Osteoblast (primary cell): ENCODE measurements at regions not wholly inside any gene's neighbourhood (a gene's known extent, or its start where the extent isn't known, plus 50 kb on each side); places are given as distances from the start of the nearest gene placed in this dataset.

Source experiments
- DNase-seq: peaks from one replicate; pipeline ENCODE4 v3.0.0; 2011; ENCODE audit warnings: low spot score, mixed read lengths; ENCODE audit not compliant: insufficient read length; ENCODE audit errors: missing footprints
- H2AFZ ChIP-seq: 2 replicates; pipeline ENCODE4 v1.6.0; 2011; ENCODE audit warnings: mild to moderate bottlenecking, low read length
- H3K27ac ChIP-seq: 2 replicates; pipeline ENCODE4 v1.5.1; 2011; ENCODE audit warnings: mild to moderate bottlenecking, low read depth, low read length, moderate library complexity
- H3K27me3 ChIP-seq: 2 replicates; pipeline ENCODE4 v1.6.0; 2012; ENCODE audit warnings: mild to moderate bottlenecking, control low read depth, inconsistent platforms, low read length, moderate library complexity; ENCODE audit not compliant: insufficient read depth
- H3K36me3 ChIP-seq: 2 replicates; pipeline ENCODE4 v1.5.1; 2011; ENCODE audit warnings: mild to moderate bottlenecking, low read length, control low read depth, moderate library complexity; ENCODE audit not compliant: insufficient read depth
- H3K4me1 ChIP-seq: 2 replicates; pipeline ENCODE4 v1.5.1; 2011; ENCODE audit warnings: mild to moderate bottlenecking, low read length, control low read depth, moderate library complexity; ENCODE audit not compliant: insufficient read depth
- H3K4me2 ChIP-seq: 2 replicates; pipeline ENCODE4 v1.6.0; 2011; ENCODE audit warnings: mild to moderate bottlenecking, low read length; ENCODE audit not compliant: insufficient read depth
- H3K4me3 ChIP-seq: fragments of 200-600 bp; sonication (generic); 3 replicates; pipeline ENCODE4 v1.5.1; 2012; ENCODE audit warnings: mild to moderate bottlenecking, low read length, inconsistent platforms; ENCODE audit not compliant: insufficient read depth
- H3K79me2 ChIP-seq: 2 replicates; pipeline ENCODE4 v1.6.0; 2012; ENCODE audit warnings: mild to moderate bottlenecking, low read length, control low read depth, inconsistent platforms; ENCODE audit not compliant: insufficient read depth
- H3K9me3 ChIP-seq: 2 replicates; pipeline ENCODE4 v1.5.1; 2011; ENCODE audit warnings: low read depth, low read length, control low read depth
- H4K20me1 ChIP-seq: 2 replicates; pipeline ENCODE4 v1.6.0; 2012; ENCODE audit warnings: mild to moderate bottlenecking, low read length, control low read depth; ENCODE audit not compliant: insufficient read depth
- TF ChIP-seq, protein P1 (sequence below): IDR thresholded peaks from 2 replicates; pipeline ENCODE4 v1.5.1; 2011; ENCODE audit warnings: mild to moderate bottlenecking, low read depth, low read length, moderate library complexity; ENCODE audit errors: extremely low read depth

DNA sequence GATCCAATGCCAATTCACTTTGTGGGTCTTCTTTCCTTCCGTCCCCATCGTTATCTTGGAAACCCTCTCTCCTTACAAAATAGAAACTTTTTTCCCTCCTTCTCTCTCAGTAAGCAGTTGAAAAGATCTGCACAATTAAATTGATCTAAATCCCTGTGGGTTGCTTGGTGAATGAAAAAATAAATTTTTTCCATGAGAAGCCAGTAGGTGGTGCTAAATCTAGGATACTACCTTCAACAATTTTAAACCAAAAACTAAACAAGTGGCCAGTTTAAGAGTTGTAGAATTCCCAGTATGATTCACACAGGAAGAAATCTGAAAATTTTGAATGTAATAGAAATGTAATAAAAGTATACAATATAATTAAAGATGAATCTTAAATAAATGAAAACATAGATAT, 990.3 kb upstream of the ZNF722 start:
- H3K9me3 ChIP-seq = no peaks in the 10 kb centered on the region

DNA sequence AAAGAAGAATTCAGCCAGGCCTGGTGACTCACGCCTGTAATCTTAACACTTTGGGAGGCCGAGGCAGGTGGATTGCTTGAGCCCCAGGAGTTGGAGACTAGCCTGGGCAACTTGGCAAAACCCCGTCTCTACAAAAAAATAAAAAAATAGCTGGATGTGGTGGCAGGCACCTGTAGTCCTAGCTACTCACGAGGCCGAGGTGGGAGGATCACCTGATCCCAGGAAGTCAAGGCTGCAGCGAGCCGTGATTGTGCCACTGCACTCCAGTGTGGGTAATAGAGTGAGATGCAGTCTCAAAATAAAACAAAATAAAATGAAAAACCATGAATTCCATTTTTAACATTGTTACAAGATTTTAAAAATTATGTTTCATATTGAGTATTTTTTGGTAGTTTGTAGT, 988.9 kb upstream of the ZNF722 start:
- no peaks in the 10 kb centered on the region for H3K9me3 ChIP-seq
- H2AFZ ChIP-seq = no peak overlapping the region
- no peaks in the 10 kb centered on the region for H3K27me3 ChIP-seq
- TF ChIP-seq, protein P1, sequence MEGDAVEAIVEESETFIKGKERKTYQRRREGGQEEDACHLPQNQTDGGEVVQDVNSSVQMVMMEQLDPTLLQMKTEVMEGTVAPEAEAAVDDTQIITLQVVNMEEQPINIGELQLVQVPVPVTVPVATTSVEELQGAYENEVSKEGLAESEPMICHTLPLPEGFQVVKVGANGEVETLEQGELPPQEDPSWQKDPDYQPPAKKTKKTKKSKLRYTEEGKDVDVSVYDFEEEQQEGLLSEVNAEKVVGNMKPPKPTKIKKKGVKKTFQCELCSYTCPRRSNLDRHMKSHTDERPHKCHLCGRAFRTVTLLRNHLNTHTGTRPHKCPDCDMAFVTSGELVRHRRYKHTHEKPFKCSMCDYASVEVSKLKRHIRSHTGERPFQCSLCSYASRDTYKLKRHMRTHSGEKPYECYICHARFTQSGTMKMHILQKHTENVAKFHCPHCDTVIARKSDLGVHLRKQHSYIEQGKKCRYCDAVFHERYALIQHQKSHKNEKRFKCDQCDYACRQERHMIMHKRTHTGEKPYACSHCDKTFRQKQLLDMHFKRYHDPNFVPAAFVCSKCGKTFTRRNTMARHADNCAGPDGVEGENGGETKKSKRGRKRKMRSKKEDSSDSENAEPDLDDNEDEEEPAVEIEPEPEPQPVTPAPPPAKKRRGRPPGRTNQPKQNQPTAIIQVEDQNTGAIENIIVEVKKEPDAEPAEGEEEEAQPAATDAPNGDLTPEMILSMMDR = no peak
- H3K4me2 ChIP-seq = no peak overlapping the region
- H3K4me1 ChIP-seq = no peaks in the 10 kb centered on the region
- no peaks in the 10 kb centered on the region for H3K79me2 ChIP-seq
- no peaks in the 10 kb centered on the region for H3K36me3 ChIP-seq
- H4K20me1 ChIP-seq = no peaks in the 10 kb centered on the region
- H3K27ac ChIP-seq = no peak overlapping the region
- no peak overlapping the region for H3K4me3 ChIP-seq
- DNase-seq = no peak

More for the DNA sequence above, 990.3 kb upstream of the ZNF722 start:
- H3K4me1 ChIP-seq = no peaks in the 10 kb centered on the region
- H2AFZ ChIP-seq = no peak overlapping the region
- no peak overlapping the region for H3K4me3 ChIP-seq
- TF ChIP-seq, protein P1 = no peak
- no peaks in the 10 kb centered on the region for H3K36me3 ChIP-seq
- H4K20me1 ChIP-seq = no peaks in the 10 kb centered on the region
- no peaks in the 10 kb centered on the region for H3K79me2 ChIP-seq
- H3K4me2 ChIP-seq = no peak overlapping the region
- H3K27me3 ChIP-seq = no peaks in the 10 kb centered on the region
- no peak for DNase-seq
- H3K27ac ChIP-seq = no peak overlapping the region

DNA sequence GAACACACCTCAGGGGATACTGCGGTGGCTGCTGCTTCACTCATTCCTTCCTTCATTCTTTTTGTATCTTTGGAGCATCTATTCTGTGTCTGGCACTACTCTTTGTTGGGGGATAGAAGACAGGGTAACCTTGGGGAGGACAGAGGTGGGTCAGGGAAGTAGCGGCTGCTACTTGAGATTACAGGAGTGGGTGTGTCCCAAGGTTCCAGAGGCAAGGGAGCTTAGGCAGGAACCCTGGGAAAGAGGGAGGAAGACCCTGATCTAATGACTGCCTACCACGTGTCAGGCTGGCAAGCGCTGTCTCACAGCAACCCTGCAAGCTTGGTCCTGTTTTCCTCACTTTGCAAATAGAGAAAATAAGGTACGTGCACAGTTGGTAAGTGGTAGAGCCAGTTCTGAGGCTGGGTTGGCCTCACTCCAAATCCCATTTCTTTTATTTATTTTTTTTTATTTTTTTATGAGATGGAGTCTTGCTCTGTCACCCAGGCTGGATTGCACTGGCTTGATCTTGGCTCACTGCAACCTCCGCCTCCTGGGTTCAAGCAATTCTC, 985.9 kb upstream of the ZNF722 start:
- Histone ChIP-seq H3K9me3 (no peaks in the 10 kb centered on the region), H3K27ac (no peak overlapping the region), H3K36me3 (no peaks in the 10 kb centered on the region), H3K4me3 (no peak overlapping the region), H3K27me3 (no peaks in the 10 kb centered on the region), H4K20me1 (no peaks in the 10 kb centered on the region), H3K4me1 (no peaks in the 10 kb centered on the region), H2AFZ (no peak overlapping the region), H3K79me2 (no peaks in the 10 kb centered on the region), H3K4me2 (no peak overlapping the region)
- no peak for DNase-seq
- TF ChIP-seq, protein P1 = no peak

DNA sequence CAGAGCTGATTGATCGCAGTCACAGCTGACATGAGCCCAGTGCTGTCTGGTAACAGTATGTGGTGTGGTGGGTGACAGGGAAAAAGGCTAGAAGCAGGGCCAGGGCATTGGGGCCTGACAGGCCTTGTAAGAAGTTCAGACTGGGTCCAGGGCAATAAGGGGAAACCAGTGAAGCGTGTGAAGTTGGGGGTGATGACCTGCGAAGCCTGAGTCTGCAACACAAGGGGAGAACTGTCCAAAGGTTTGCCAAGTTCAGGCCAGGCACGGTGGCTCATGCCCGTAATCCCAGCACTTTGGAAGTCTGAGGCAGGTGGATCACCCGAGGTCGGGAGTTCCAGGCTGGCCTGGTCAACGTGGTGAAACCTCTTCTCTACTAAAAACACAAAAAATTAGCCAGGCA, 983.9 kb upstream of the ZNF722 start:
- H3K4me2 ChIP-seq = no peak overlapping the region
- H3K4me1 ChIP-seq = no peaks in the 10 kb centered on the region
- no peaks in the 10 kb centered on the region for H3K79me2 ChIP-seq
- no peaks in the 10 kb centered on the region for H3K36me3 ChIP-seq
- H3K4me3 ChIP-seq = no peak overlapping the region
- no peaks in the 10 kb centered on the region for H3K27me3 ChIP-seq
- TF ChIP-seq, protein P1 = no peak
- H2AFZ ChIP-seq = no peak overlapping the region
- H3K27ac ChIP-seq = no peak overlapping the region
- H3K9me3 ChIP-seq = no peaks in the 10 kb centered on the region
- no peaks in the 10 kb centered on the region for H4K20me1 ChIP-seq
- no peak for DNase-seq
